Stimulated activated CD4-positive, alpha-beta T cell treated with anti-CD3 and anti-CD28 coated beads, Interleukin-15, amount 100 ng/mL, for 48 hours (primary cell): ENCODE measurements at regions not wholly inside any gene's neighbourhood (a gene's known extent, or its start where the extent isn't known, plus 50 kb on each side); places are given as distances from the start of the nearest gene placed in this dataset.

Experiments
- DNase-seq, 2 donors: peaks; one replicate each; pipeline ENCODE4 v3.0.0-alpha.2; 2020; ENCODE audit warnings: low read depth in 2 of 2

GRCh38 chr10:130618647-130619046, 482.5 kb downstream of the GLRX3 start:
- no peak for DNase-seq

DNA sequence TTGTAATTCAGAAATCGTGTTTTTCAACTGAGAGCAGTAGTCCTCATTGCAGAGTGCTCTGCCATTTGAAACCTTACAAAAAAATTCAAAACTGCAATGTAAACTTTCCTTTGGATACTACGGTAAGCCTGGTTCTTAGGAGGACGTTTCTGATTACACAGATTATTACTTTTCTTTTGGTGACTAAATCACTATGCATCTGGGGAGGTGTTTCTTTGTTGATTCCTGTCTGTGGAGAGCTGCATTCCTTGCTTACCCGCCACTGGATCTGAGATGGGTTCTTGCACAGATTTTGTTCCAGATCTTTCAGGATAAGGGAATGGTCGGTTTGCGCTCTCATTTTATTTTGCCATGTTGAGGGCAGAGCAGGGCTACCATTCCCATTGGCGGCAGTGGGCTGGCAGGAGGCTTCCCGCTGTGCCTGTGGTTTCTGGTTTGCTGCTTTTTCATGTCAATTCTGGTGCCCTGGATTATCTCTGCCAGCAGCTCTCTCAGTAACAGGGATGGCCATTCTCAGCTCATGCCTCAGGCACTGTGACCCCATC, 485.1 kb downstream of the GLRX3 start:
- DNase-seq, result no peak

- DNase-seq, result no peak
Measured at GRCh38 chr10:130623680-130624267, 487.6 kb downstream of the GLRX3 start.

DNA sequence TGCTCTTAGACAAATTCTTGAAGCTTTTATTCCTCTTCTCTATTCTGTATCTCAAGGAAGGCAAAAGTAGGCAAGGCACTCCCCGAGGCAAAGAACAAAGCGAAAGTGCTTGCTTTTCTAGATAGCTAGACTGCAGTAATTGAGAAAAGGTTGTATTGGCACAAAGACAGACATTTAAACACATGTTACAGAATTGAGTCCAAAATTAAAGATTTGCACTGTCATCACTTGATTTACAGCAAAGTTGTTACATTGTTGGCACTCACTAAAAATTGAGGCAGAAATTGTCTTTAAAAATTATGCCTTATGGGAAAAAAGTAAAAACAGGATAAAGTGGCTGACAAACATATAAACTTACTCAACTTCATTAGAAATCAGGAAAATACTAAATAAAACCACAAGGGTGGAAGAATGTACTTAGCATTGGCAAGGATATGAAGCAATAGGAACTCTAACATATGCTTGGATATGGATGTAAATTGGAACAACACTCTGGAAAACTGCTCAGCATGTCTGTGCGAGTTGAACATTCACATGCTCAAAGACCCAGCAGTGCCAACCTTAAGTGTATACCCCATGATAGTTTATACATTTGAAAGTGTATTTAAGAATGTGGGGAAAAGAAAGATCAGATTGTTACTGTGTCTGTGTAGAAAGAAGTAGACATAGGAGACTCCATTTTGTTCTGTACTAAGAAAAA, 491.3 kb downstream of the GLRX3 start:
- DNase-seq, result no peak

DNA sequence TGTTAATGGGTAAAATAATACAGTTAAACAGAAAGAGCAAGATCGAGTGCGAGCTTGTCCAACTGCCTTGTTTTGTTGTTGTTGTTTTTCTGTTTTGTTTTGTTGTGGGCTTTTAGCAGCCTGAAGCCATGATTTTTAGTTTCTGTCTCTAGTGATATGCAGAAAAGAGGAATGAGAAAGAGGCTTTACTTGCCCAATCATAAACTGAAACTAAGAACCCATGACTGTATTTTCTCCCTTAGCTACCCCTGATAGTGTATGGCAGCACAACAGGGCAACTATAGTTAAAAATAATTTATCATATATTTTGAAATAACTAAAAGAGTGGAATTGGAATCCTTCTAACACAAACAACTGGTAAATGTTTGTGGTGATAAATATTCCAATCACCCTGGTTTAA, 493.9 kb downstream of the GLRX3 start:
- DNase-seq, result no peak

- DNase-seq, result no peak
Measured at GRCh38 chr10:130631142-130632096, 495.2 kb downstream of the GLRX3 start.

GRCh38 chr10:130634816-130635215, 498.6 kb downstream of the GLRX3 start:
- no peak for DNase-seq

- no peak for DNase-seq
Measured at GRCh38 chr10:130635528-130635927, 499.3 kb downstream of the GLRX3 start.

DNA sequence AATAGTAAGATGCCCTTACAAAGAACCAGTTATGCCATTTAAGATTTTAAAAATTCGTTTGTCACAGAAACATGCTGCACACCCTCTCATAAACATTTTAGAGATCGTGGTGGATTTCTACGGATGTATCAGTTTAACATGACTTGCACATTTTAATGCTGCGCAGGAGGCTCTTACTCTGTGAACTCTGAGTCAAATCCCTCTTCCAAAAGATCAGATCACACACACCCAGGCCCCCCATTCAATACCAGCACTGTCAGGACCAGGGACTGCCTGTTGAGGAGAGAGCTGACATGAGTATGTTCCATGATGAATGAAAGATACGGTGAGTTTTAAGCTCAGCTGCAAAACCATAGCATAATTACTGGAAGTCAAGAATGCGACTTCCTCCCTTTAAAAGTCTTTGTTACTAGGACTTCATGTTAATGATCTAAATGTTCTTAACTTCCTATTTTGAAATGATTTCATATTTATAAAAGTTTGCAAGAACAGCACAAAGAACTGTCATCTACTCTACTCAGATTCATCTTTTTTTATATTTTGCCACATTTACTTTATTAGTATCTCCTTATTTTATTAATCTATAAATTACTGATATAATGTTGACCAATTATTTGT, 500.2 kb downstream of the GLRX3 start:
- DNase-seq, result no peak

DNA sequence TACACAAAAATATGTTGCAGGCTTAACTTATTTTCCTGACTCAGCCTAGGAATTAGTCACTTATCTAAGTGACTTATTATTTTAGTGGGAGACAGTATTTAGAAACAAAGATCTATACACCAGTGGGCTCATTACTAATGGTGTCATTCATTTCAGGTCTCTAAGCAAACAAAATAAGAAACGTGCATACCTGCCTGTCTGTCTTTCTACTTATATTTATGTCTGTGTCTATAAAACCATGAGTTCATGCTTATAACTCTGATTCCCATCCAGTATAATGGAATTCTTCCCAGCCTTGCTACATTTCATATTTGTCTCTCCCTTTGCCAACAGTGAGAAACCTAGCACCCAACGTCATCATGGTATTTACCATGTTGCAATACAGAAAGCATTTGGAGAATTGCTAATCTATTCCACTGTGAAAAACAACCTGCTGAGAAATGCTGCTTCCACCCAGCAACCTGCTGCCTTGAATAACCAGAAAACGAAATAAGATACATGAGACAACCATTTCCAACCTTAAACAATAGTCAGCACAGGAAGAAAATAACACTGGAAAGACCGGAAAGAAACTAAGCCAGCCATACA, 501.0 kb downstream of the GLRX3 start:
- no peak for DNase-seq

GRCh38 chr10:130638991-130639390, 502.8 kb downstream of the GLRX3 start:
- DNase-seq, result no peak

- no peak for DNase-seq
Measured at GRCh38 chr10:130642926-130643325, 506.7 kb downstream of the GLRX3 start.

- no peak for DNase-seq
Measured at GRCh38 chr10:130647341-130647740, 511.1 kb downstream of the GLRX3 start.

- no peak for DNase-seq
Measured at GRCh38 chr10:130648807-130649206, 512.6 kb downstream of the GLRX3 start.

DNA sequence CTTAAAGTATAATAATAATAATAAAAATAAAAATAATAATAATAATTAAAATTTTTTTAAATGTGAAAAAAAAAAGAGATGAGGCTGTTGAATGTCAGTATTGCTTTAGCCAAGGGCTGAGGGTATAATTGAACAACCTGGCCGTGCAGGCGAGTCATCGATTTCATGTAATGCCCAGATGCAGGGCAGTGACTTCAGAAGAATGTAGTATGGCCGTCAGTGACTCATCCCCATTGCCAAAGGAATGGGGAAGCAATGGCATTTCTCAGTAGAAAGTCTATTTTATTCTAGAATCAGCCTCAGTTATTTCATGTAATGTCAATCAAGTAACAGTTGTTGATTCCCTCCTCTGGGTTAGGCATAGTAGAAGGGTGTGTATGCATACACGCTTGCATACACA, 516.4 kb downstream of the GLRX3 start:
- DNase-seq, result no peak

DNA sequence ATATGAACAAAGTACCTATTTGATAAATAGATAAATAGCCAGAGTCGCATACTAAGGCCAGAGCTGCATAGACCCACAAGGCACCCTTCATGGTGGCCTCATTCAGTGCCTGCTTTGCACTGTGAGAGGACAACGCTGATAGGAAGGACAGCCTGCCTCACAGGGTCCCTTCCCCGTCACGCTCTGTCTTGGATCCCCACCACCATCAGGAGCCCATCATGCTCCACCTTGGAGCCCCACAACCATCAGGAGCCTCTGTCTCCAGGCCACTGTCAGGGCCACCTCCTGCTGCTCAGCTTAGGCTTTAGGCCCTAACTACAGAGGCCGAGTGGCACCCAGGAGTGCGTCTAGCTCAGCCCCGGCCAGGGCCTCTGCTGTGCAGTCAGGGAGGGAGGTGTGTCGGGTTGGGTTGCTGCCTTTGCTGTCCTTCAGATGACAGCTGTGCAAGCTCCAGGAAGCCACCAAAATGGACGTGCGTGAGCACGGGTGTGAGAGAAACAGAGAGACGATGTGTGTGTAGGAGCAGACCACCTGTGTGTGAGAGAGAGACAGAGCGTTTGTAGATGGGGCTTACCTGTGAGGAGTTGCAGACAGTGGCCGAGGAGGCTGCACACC, 516.9 kb downstream of the GLRX3 start:
- no peak for DNase-seq

DNA sequence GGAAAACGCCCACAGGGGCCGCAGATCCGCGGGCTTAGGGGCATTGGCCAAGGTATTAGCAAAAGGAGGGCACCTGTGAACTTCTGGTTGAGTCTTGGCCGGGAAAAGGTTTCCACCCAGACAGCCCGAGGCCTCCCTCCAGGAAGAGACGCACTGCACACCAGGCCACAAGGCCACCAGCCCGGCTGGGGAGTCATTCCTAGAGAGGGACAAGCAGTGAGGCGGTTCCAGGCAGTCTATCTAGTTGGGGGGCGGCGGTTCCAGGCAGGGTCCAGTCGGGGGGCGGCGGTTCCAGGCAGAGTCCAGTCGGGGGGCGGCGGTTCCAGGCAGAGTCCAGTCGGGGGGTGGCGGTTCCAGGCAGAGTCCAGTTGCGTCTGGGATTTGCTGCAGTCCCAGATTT, 518.5 kb downstream of the GLRX3 start:
- no peak for DNase-seq

DNA sequence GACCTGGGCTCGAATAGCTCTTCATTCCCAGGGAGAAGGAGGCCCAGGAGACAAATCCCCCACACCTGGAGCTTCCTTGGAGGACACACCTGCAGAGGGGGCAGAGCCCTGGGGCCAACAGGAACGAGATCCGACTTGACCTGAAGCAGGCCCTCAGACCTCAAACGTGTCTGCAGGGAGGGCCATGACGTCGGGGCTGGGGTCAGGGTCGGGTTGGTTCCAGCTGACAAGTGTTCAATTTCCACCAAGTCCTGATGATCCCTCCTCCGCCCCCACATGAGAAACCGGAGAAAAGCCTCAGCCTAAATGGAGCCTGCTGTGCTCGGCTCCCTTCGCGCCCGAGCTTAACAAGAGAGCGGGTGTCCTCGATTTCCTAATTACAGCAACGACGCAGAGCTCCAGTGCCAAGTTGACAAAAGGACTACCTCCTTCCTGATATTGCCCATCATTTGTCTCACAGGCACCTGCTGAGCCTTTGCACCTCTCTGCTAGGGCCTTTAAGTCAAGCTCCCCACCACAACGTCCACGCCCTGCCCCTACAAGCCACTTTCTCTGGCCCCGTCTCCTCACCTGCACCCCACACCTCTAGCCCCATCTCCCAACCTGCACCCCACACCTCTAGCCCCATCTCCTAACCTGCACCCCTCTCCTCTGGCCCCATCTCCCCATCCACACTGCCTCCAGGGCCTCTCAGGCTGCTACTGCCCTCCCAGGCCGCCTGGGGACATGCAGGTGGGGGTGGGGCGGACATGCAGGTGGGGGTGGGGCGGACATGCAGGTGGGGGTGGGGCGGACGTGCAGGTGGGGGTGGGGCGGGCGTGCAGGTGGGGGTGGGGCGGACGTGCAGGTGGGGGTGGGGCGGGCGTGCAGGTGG, 519.4 kb downstream of the GLRX3 start:
- DNase-seq, result no peak

DNA sequence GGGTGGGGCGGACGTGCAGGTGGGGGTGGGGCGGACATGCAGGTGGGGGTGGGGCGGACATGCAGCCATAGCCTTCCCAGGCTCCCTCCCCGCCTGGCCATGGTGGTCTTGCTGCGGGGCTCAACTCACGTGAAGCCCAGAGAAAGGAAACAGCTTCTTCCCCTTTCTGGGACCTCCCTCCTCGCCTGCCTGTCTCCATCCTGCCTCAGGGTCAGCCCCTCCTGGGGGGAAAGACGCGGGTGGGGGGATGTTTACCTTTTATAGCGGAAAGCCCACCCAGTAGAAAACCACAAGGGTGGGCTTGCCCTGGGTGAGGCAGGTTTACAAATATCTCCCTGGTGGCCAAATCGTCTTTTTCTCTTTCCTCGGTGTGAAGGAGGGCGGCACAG, 520.0 kb downstream of the GLRX3 start:
- DNase-seq, result no peak

DNA sequence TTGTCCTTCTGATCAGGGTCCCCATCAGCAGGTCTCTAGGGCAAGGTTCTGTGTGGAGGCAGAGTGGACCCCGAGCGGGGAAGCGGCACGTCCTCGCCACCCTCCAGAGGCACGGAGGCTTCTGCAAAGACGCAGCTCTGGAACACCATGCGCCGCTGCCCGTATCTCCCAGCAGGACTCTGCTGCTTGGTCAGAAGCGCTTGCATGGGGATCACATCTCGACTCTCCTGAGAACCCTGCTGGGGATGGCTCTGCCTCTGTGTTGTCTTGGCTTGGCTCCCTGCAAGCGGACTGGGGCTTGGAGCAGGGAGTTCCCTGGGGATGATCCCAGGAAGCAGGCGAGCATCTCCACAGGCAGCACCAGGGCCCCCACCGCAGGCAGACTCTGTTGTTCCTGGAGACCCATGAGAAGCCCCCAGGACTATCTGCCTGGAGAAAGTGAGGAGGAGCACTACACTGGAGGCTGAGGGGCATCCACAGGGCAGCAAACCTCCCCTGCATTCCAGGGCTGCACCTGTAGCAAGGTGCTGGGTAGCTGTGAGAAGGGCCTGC, 520.5 kb downstream of the GLRX3 start:
- DNase-seq, result no peak
